Neutrophil (primary cell): ENCODE measurements at regions not wholly inside any gene's neighbourhood (a gene's known extent, or its start where the extent isn't known, plus 50 kb on each side); places are given as distances from the start of the nearest gene placed in this dataset.

ENCODE experiments used
- H3K27ac ChIP-seq: fragments of 200-600 bp; sonication (generic); 2 replicates; pipeline ENCODE4 v1.5.1; 2016; ENCODE audit warnings: mild to moderate bottlenecking, moderate library complexity
- H3K27me3 ChIP-seq: fragments of 200-600 bp; sonication (generic); 2 replicates; pipeline ENCODE4 v1.6.0; 2016; ENCODE audit warnings: mild to moderate bottlenecking
- H3K36me3 ChIP-seq: fragments of 200-600 bp; sonication (generic); 2 replicates; pipeline ENCODE4 v1.5.1; 2017
- H3K4me1 ChIP-seq, 2 experiments: fragments of 200-600 bp in 1 of 2; sonication (generic) in 1 of 2; 1 replicate in 1 of 2; 2 replicates in 1 of 2; pipeline versions ENCODE4 v1.5.1 to v1.6.1; 2013 to 2016; ENCODE audit warnings: low read depth in 1 of 2, low read length in 1 of 2, mild to moderate bottlenecking in 1 of 2, moderate library complexity in 1 of 2; ENCODE audit not compliant: control insufficient read depth in 1 of 2, insufficient read depth in 1 of 2
- H3K4me3 ChIP-seq, 2 experiments: fragments of 200-600 bp in 1 of 2; sonication (generic) in 1 of 2; 1 replicate in 1 of 2; 2 replicates in 1 of 2; pipeline ENCODE4 v1.5.1; 2013 to 2016; ENCODE audit warnings: low read depth in 1 of 2, low read length in 1 of 2, mild to moderate bottlenecking in 1 of 2, moderate library complexity in 1 of 2
- H3K9me3 ChIP-seq: fragments of 200-600 bp; sonication (generic); 2 replicates; pipeline ENCODE4 v1.5.1; 2016
- CTCF ChIP-seq: fragments of 200-600 bp; sonication (generic); IDR thresholded peaks from 2 replicates; pipeline ENCODE4 v1.5.1; 2016; ENCODE audit warnings: antibody characterized with exemption

DNA sequence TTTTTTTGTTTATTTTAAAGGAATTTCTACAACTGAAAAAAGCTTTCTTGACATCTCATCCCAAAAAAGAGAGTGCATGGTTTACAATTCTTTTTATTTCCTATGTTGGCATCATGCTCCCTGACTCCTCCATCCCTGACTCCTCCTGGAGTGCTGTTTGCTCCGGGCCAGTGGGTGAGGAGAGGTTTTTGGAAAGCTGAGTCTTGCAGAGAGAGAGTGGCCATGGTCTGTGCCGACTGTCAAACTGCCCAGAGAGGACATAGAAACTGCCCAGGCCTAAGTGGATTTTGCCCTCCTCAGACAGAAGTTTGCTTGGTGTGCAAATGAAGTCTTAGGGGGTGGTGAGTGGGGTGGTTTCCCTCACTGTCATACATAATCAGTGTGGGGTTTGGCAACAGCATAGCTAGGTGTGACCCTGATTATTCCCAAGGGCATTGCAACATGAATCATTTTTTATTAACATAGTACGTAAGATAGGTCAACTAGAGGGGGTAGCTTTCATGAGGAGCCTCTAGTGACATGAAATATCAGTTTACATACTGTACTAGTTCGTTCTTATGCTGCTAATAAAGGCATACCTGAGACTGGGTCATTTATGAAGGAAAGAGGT, 179.8 kb upstream of the UBL3 start:
- H3K4me1 ChIP-seq = no peaks in the 10 kb centered on the region

GRCh38 chr13:30027569-30028455, 177.4 kb upstream of the UBL3 start:
- no peak for TF ChIP-seq CTCF
- H3K4me1 ChIP-seq = no peaks in the 10 kb centered on the region
- H3K27ac ChIP-seq = no peak overlapping the region
- no peaks in the 10 kb centered on the region for H3K9me3 ChIP-seq
- no peaks in the 10 kb centered on the region for H3K27me3 ChIP-seq
- H3K4me3 ChIP-seq = no peak overlapping the region
- no peaks in the 10 kb centered on the region for H3K36me3 ChIP-seq

More for the DNA sequence above, 179.8 kb upstream of the UBL3 start:
- Histone ChIP-seq H3K27me3 (no peaks in the 10 kb centered on the region), H3K4me3 (no peak overlapping the region), H3K27ac (no peak overlapping the region), H3K9me3 (no peaks in the 10 kb centered on the region), H3K36me3 (no peaks in the 10 kb centered on the region)
- TF ChIP-seq CTCF = no peak

GRCh38 chr13:30026909-30027308, 176.5 kb upstream of the UBL3 start:
- Histone ChIP-seq H3K4me3 (no peak overlapping the region), H3K27ac (no peak overlapping the region), H3K27me3 (no peaks in the 10 kb centered on the region), H3K4me1 (no peaks in the 10 kb centered on the region), H3K36me3 (no peaks in the 10 kb centered on the region), H3K9me3 (no peaks in the 10 kb centered on the region)
- TF ChIP-seq CTCF = no peak

GRCh38 chr13:30026093-30026492, 175.7 kb upstream of the UBL3 start:
- no peak for TF ChIP-seq CTCF
- Histone ChIP-seq H3K36me3 (no peaks in the 10 kb centered on the region), H3K4me3 (no peak overlapping the region), H3K27ac (no peak overlapping the region), H3K27me3 (no peaks in the 10 kb centered on the region), H3K9me3 (no peaks in the 10 kb centered on the region), H3K4me1 (no peaks in the 10 kb centered on the region)

- no peaks in the 10 kb centered on the region for H3K9me3 ChIP-seq
- H3K4me1 ChIP-seq = no peaks in the 10 kb centered on the region
- TF ChIP-seq CTCF = no peak
- H3K4me3 ChIP-seq = no peak overlapping the region
- H3K27me3 ChIP-seq = no peaks in the 10 kb centered on the region
- no peak overlapping the region for H3K27ac ChIP-seq
- H3K36me3 ChIP-seq = no peaks in the 10 kb centered on the region
Measured at GRCh38 chr13:30025351-30025750, 174.9 kb upstream of the UBL3 start.
